HEK293 (cell line): ENCODE measurements at regions not wholly inside any gene's neighbourhood (a gene's known extent, or its start where the extent isn't known, plus 50 kb on each side); places are given as distances from the start of the nearest gene placed in this dataset.

Experiments
- ATF2 ChIP-seq: fragments of 450-650 bp; formaldehyde crosslinking; IDR thresholded peaks from 2 replicates; pipeline ENCODE4 v1.5.1; 2016; ENCODE audit warnings: missing biosample characterization, missing genetic modification characterization, low read depth
- EGR2 ChIP-seq: fragments of 450-650 bp; formaldehyde crosslinking; IDR thresholded peaks from 2 replicates; pipeline ENCODE4 v1.5.1; 2016; ENCODE audit warnings: low read depth, missing biosample characterization, missing genetic modification characterization
- GLI2 ChIP-seq: fragments of 450-650 bp; formaldehyde crosslinking; IDR thresholded peaks from 2 replicates; pipeline ENCODE4; 2017; ENCODE audit warnings: missing biosample characterization, missing genetic modification characterization, low read depth, borderline replicate concordance
- GLI4 ChIP-seq: fragments of 450-650 bp; formaldehyde crosslinking; IDR thresholded peaks from 2 replicates; pipeline ENCODE4 v1.5.1; 2016; ENCODE audit warnings: missing biosample characterization, missing genetic modification characterization
- GLIS2 ChIP-seq: fragments of 450-650 bp; formaldehyde crosslinking; IDR thresholded peaks from 2 replicates; pipeline ENCODE4 v1.5.1; 2016; ENCODE audit warnings: missing biosample characterization, missing genetic modification characterization
- HOXC10 ChIP-seq: sonication (generic); formaldehyde crosslinking; IDR thresholded peaks from 2 replicates; pipeline ENCODE4 v1.8.1; 2023; ENCODE audit warnings: mild to moderate bottlenecking, missing genetic modification reagents
- IKZF3 ChIP-seq: fragments of 450-650 bp; IDR thresholded peaks from 2 replicates; pipeline ENCODE4 v1.5.0; 2018; ENCODE audit warnings: missing biosample characterization, mild to moderate bottlenecking, missing genetic modification characterization, moderate library complexity
- KLF9 ChIP-seq: fragments of 450-650 bp; formaldehyde crosslinking; IDR thresholded peaks from 2 replicates; pipeline ENCODE4 v1.5.1; 2016; ENCODE audit warnings: missing biosample characterization, missing genetic modification characterization, low read depth
- REPIN1 ChIP-seq: fragments of 450-650 bp; formaldehyde crosslinking; IDR thresholded peaks from 2 replicates; pipeline ENCODE4 v1.5.1; 2017; ENCODE audit warnings: missing biosample characterization, missing genetic modification characterization, low read depth
- ZFHX2 ChIP-seq: fragments of 450-650 bp; formaldehyde crosslinking; conservative IDR thresholded peaks from 2 replicates; pipeline ENCODE4 v1.5.1; 2016; ENCODE audit warnings: missing biosample characterization, missing genetic modification characterization
- ZNF132 ChIP-seq: fragments of 450-650 bp; formaldehyde crosslinking; IDR thresholded peaks from 2 replicates; pipeline ENCODE4 v1.5.1; 2017; ENCODE audit warnings: missing biosample characterization, missing genetic modification characterization, borderline replicate concordance
- ZNF157 ChIP-seq: fragments of 450-650 bp; formaldehyde crosslinking; IDR thresholded peaks from 2 replicates; pipeline ENCODE4 v1.5.1; 2016; ENCODE audit warnings: missing biosample characterization, missing genetic modification characterization
- ZNF169 ChIP-seq: fragments of 450-650 bp; formaldehyde crosslinking; IDR thresholded peaks from 2 replicates; pipeline ENCODE4 v1.5.1; 2016; ENCODE audit warnings: missing biosample characterization, missing genetic modification characterization
- ZNF202 ChIP-seq: fragments of 450-650 bp; formaldehyde crosslinking; IDR thresholded peaks from 2 replicates; pipeline ENCODE4 v1.5.1; 2016; ENCODE audit warnings: missing biosample characterization, missing genetic modification characterization, borderline replicate concordance
- ZNF221 ChIP-seq: fragments of 450-650 bp; formaldehyde crosslinking; IDR thresholded peaks from 2 replicates; pipeline ENCODE4 v1.5.1; 2017; ENCODE audit warnings: missing biosample characterization, missing genetic modification characterization, borderline replicate concordance
- ZNF274 ChIP-seq, 2 experiments: fragments of 200-500 bp in 1 of 2; fragments of 450-650 bp in 1 of 2; sonication (Bioruptor generic) in 1 of 2; formaldehyde crosslinking in 1 of 2; IDR thresholded peaks; 2 replicates each; pipeline versions ENCODE4 v1.5.1 to v1.6.1; 2014 to 2016; ENCODE audit warnings: borderline replicate concordance in 1 of 2, inconsistent platforms in 1 of 2, low read length in 1 of 2, missing biosample characterization in 1 of 2, missing genetic modification characterization in 1 of 2
- ZNF510 ChIP-seq: fragments of 450-650 bp; formaldehyde crosslinking; IDR thresholded peaks from 2 replicates; pipeline ENCODE4 v1.5.1; 2018; ENCODE audit warnings: mild to moderate bottlenecking, missing genetic modification characterization, missing biosample characterization; ENCODE audit not compliant: insufficient replicate concordance
- ZNF558 ChIP-seq: fragments of 450-650 bp; formaldehyde crosslinking; IDR thresholded peaks from 2 replicates; pipeline ENCODE4 v1.5.1; 2016; ENCODE audit warnings: missing biosample characterization, missing genetic modification characterization
- ZNF596 ChIP-seq: fragments of 450-650 bp; IDR thresholded peaks from 2 replicates; pipeline ENCODE4 v1.5.0; 2018; ENCODE audit warnings: missing biosample characterization, mild to moderate bottlenecking, missing genetic modification characterization, moderate library complexity
- ZNF639 ChIP-seq: fragments of 450-650 bp; formaldehyde crosslinking; IDR thresholded peaks from 2 replicates; pipeline ENCODE4 v1.5.1; 2016; ENCODE audit warnings: missing biosample characterization, missing genetic modification characterization
- ZNF658 ChIP-seq: fragments of 450-650 bp; formaldehyde crosslinking; IDR thresholded peaks from 2 replicates; pipeline ENCODE4; 2016; ENCODE audit warnings: missing biosample characterization, missing genetic modification characterization
- ZNF664 ChIP-seq: fragments of 450-650 bp; formaldehyde crosslinking; IDR thresholded peaks from 2 replicates; pipeline ENCODE4 v1.5.1; 2016; ENCODE audit warnings: missing biosample characterization, missing genetic modification characterization
- TF ChIP-seq, protein P1 (sequence below): fragments of 450-650 bp; formaldehyde crosslinking; IDR thresholded peaks from 2 replicates; pipeline ENCODE4 v1.5.1; 2016; ENCODE audit warnings: missing biosample characterization, missing genetic modification characterization, borderline replicate concordance
- TF ChIP-seq, protein P2 (sequence below): fragments of 450-650 bp; formaldehyde crosslinking; IDR thresholded peaks from 2 replicates; pipeline ENCODE4 v1.5.1; 2017; ENCODE audit warnings: missing biosample characterization, missing genetic modification characterization
- TF ChIP-seq, protein P3 (sequence below): fragments of 450-650 bp; formaldehyde crosslinking; IDR thresholded peaks from 2 replicates; pipeline ENCODE4 v1.5.1; 2017; ENCODE audit warnings: missing biosample characterization, missing genetic modification characterization
- TF ChIP-seq, protein P4 (sequence below): sonication (generic); formaldehyde crosslinking; IDR thresholded peaks from 2 replicates; pipeline ENCODE4 v1.8.1; 2022; ENCODE audit warnings: mild to moderate bottlenecking, moderate library complexity, missing genetic modification reagents
- TF ChIP-seq, protein P5 (sequence below): fragments of 450-650 bp; formaldehyde crosslinking; IDR thresholded peaks from 2 replicates; pipeline ENCODE4 v1.5.1; 2016; ENCODE audit warnings: missing biosample characterization, missing genetic modification characterization
- TF ChIP-seq, protein P6 (sequence below): fragments of 450-650 bp; formaldehyde crosslinking; IDR thresholded peaks from 2 replicates; pipeline ENCODE4 v1.5.1; 2017; ENCODE audit warnings: missing biosample characterization, missing genetic modification characterization

DNA sequence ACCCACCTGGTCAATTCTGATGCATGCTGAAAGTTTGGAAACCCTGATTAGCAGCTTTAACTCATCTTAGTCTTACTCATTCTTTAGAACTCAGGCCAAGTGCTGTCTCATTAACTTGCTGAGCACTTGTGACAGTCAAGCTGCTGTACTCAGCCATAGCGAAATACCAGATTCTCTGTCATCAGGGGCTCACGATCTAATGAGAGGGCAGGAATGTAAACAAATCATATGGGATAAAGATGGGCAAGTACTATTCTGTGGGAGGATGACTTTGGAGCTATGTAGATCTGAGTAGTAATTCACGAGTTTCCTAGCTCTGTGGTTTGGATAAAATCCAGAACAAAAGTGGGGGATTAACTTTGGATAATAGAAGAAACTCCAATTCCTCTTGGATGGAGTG is 376.6 kb downstream of the HRH4 start (continued):
- TF ChIP-seq ATF2 (tag by site-specific recombination): no peak
- no peak for TF ChIP-seq IKZF3 (tag by site-specific recombination)
- TF ChIP-seq GLI4 (tag by site-specific recombination): no peak
- TF ChIP-seq, protein P1, sequence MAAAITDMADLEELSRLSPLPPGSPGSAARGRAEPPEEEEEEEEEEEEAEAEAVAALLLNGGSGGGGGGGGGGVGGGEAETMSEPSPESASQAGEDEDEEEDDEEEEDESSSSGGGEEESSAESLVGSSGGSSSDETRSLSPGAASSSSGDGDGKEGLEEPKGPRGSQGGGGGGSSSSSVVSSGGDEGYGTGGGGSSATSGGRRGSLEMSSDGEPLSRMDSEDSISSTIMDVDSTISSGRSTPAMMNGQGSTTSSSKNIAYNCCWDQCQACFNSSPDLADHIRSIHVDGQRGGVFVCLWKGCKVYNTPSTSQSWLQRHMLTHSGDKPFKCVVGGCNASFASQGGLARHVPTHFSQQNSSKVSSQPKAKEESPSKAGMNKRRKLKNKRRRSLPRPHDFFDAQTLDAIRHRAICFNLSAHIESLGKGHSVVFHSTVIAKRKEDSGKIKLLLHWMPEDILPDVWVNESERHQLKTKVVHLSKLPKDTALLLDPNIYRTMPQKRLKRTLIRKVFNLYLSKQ (tag by site-specific recombination): no peak
- TF ChIP-seq ZNF157: no peak
- TF ChIP-seq ZNF510 (tag by site-specific recombination): no peak
- TF ChIP-seq ZNF202 (tag by site-specific recombination): no peak
- TF ChIP-seq, protein P2, sequence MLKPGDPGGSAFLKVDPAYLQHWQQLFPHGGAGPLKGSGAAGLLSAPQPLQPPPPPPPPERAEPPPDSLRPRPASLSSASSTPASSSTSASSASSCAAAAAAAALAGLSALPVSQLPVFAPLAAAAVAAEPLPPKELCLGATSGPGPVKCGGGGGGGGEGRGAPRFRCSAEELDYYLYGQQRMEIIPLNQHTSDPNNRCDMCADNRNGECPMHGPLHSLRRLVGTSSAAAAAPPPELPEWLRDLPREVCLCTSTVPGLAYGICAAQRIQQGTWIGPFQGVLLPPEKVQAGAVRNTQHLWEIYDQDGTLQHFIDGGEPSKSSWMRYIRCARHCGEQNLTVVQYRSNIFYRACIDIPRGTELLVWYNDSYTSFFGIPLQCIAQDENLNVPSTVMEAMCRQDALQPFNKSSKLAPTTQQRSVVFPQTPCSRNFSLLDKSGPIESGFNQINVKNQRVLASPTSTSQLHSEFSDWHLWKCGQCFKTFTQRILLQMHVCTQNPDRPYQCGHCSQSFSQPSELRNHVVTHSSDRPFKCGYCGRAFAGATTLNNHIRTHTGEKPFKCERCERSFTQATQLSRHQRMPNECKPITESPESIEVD (tag by site-specific recombination): peak; percentile 79
- TF ChIP-seq ZNF596: no peak
- no peak for TF ChIP-seq REPIN1
- TF ChIP-seq, protein P3, sequence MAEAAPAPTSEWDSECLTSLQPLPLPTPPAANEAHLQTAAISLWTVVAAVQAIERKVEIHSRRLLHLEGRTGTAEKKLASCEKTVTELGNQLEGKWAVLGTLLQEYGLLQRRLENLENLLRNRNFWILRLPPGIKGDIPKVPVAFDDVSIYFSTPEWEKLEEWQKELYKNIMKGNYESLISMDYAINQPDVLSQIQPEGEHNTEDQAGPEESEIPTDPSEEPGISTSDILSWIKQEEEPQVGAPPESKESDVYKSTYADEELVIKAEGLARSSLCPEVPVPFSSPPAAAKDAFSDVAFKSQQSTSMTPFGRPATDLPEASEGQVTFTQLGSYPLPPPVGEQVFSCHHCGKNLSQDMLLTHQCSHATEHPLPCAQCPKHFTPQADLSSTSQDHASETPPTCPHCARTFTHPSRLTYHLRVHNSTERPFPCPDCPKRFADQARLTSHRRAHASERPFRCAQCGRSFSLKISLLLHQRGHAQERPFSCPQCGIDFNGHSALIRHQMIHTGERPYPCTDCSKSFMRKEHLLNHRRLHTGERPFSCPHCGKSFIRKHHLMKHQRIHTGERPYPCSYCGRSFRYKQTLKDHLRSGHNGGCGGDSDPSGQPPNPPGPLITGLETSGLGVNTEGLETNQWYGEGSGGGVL (tag by site-specific recombination): peak; percentile 55; the same call in 1 of the 2 replicates
- no peak for TF ChIP-seq ZNF169 (tag by site-specific recombination)
- TF ChIP-seq KLF9: no peak
- no peak for TF ChIP-seq ZNF221 (tag by site-specific recombination)
- no peak for TF ChIP-seq HOXC10
- no peak for TF ChIP-seq GLIS2
- no peak for TF ChIP-seq ZNF132 (tag by site-specific recombination)
- TF ChIP-seq ZNF558 (tag by site-specific recombination): 0 out of 2 replicates have a peak, but pooled peaks have one; percentile 21
- no peak for TF ChIP-seq GLI2 (tag by site-specific recombination)
- TF ChIP-seq ZNF664 (tag by site-specific recombination): no peak
- peak; percentile 74 for TF ChIP-seq ZFHX2 (tag by site-specific recombination)
- TF ChIP-seq ZNF274 (IDR thresholded peaks at IDR 0.05; ENCODE audit: low read length): no peak
- TF ChIP-seq ZNF274 (tag by site-specific recombination; IDR thresholded peaks at IDR 0.05; ENCODE audit: borderline replicate concordance): no peak
- TF ChIP-seq, protein P4, sequence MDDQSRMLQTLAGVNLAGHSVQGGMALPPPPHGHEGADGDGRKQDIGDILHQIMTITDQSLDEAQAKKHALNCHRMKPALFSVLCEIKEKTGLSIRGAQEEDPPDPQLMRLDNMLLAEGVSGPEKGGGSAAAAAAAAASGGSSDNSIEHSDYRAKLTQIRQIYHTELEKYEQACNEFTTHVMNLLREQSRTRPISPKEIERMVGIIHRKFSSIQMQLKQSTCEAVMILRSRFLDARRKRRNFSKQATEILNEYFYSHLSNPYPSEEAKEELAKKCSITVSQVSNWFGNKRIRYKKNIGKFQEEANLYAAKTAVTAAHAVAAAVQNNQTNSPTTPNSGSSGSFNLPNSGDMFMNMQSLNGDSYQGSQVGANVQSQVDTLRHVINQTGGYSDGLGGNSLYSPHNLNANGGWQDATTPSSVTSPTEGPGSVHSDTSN (CRISPR knock-in tag): no peak
- no peak for TF ChIP-seq ZNF658 (tag by site-specific recombination)
- TF ChIP-seq EGR2: no peak
- TF ChIP-seq ZNF639 (tag by site-specific recombination): no peak
- TF ChIP-seq, protein P5, sequence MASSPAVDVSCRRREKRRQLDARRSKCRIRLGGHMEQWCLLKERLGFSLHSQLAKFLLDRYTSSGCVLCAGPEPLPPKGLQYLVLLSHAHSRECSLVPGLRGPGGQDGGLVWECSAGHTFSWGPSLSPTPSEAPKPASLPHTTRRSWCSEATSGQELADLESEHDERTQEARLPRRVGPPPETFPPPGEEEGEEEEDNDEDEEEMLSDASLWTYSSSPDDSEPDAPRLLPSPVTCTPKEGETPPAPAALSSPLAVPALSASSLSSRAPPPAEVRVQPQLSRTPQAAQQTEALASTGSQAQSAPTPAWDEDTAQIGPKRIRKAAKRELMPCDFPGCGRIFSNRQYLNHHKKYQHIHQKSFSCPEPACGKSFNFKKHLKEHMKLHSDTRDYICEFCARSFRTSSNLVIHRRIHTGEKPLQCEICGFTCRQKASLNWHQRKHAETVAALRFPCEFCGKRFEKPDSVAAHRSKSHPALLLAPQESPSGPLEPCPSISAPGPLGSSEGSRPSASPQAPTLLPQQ (tag by site-specific recombination): peak; percentile 69
- TF ChIP-seq, protein P6, sequence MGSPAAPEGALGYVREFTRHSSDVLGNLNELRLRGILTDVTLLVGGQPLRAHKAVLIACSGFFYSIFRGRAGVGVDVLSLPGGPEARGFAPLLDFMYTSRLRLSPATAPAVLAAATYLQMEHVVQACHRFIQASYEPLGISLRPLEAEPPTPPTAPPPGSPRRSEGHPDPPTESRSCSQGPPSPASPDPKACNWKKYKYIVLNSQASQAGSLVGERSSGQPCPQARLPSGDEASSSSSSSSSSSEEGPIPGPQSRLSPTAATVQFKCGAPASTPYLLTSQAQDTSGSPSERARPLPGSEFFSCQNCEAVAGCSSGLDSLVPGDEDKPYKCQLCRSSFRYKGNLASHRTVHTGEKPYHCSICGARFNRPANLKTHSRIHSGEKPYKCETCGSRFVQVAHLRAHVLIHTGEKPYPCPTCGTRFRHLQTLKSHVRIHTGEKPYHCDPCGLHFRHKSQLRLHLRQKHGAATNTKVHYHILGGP: 0 out of 2 replicates have a peak, but pooled peaks have one; percentile 5
